ENCODE measurements at regions not wholly inside any gene's neighbourhood (a gene's known extent, or its start where the extent isn't known, plus 50 kb on each side); places are given as distances from the start of the nearest gene placed in this dataset.

DNA sequence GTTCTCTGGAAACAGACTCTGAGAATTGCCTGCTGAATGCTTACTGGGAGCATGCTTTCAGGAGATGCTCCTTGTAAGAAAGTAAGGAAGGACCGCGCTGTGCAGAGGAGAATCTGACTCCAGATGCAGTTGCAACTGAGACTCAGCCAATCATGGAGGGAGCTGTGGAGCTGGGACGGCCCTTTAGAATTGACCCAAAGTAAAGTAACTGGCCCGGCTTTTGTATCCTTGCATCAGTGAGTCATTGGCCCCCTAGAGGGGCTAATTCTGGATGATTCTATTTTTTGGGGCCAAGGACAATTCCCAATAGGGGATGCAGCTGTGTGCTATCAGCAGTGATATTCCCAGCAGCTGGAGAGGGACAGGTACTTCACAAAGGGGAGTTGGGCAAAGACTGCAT is 170.4 kb downstream of the PTEN start:
- Histone ChIP-seq H2BK20ac (ENCODE audit: low read length) (no peak overlapping the region), H3K4ac (replicated peaks; ENCODE audit: insufficient read length, low read depth, low read length) (no peak overlapping the region), H3K4me1 (replicated peaks in 1 of 4; ENCODE audit: control insufficient read depth in 3 of 4, insufficient read depth in 4 of 4, low read length in 3 of 4) (peaks cover 0 to 5% (median 0%) of the 10 kb centered on the region in 4 experiments; a peak in 1 of 7 replicates), H3K36me3 (ENCODE audit: control insufficient read depth in 2 of 4, insufficient read depth in 4 of 4, low read length in 3 of 4) (no peaks in the 10 kb centered on the region), H3K79me2 (ENCODE audit: control insufficient read depth in 1 of 2, insufficient read depth in 2 of 2, low read length in 2 of 2) (no peaks in the 10 kb centered on the region; a peak in 1 of 4 replicates), H3K4me2 (ENCODE audit: insufficient read depth in 1 of 2, low read depth in 2 of 2, low read length in 2 of 2) (no peak overlapping the region), H2BK15ac (ENCODE audit: low read length) (no peak overlapping the region), H4K20me1 (replicated peaks in 1 of 2; ENCODE audit: control insufficient read depth in 1 of 2, insufficient read depth in 2 of 2, low read length in 2 of 2) (no peaks in the 10 kb centered on the region), H2BK120ac (replicated peaks; ENCODE audit: low read depth, low read length) (no peak overlapping the region), H2BK5ac (ENCODE audit: low read depth, low read length) (no peak overlapping the region), H4K5ac (ENCODE audit: insufficient read length, low read depth, low read length) (no peak overlapping the region), H3K27me3 (replicated peaks in 1 of 4; ENCODE audit: control insufficient read depth in 3 of 4, extremely low read depth in 1 of 4, insufficient read depth in 3 of 4, low read length in 3 of 4) (no peaks in the 10 kb centered on the region), H3K23me2 (ENCODE audit: low read depth, low read length) (no peaks in the 10 kb centered on the region), H4K8ac (ENCODE audit: extremely low read depth, insufficient read depth, low read length) (no peak overlapping the region), H2AFZ (ENCODE audit: low read length) (no peak overlapping the region), H3K14ac (ENCODE audit: insufficient read length) (no peak overlapping the region), H3K23ac (ENCODE audit: insufficient read length) (no peak overlapping the region), H2BK12ac (ENCODE audit: low read depth, low read length) (no peak overlapping the region), H4K91ac (replicated peaks; ENCODE audit: insufficient read length, low read length) (no peak overlapping the region), H3K18ac (ENCODE audit: extremely low read depth, low read length) (no peak overlapping the region), H3K27ac (ENCODE audit: low read depth, low read length) (no peak overlapping the region), H3K4me3 (ENCODE audit: extremely low read depth in 1 of 4, insufficient read depth in 2 of 4, low read depth in 3 of 4, low read length in 4 of 4) (no peak overlapping the region), H3K56ac (replicated peaks; ENCODE audit: insufficient read length, low read depth, low read length) (no peak overlapping the region), H2AK5ac (ENCODE audit: low read depth, low read length) (no peak overlapping the region), H3K9me3 (ENCODE audit: insufficient read depth in 2 of 2, low read depth in 1 of 2, low read length in 1 of 2) (no peaks in the 10 kb centered on the region), H3K9ac (replicated peaks in 1 of 4; ENCODE audit: extremely low read depth in 1 of 4, low read depth in 3 of 4, low read length in 3 of 4) (no peak overlapping the region), H3K79me1 (ENCODE audit: low read depth, low read length) (no peaks in the 10 kb centered on the region)
- peak; percentile 70 for TF ChIP-seq JUND (IDR thresholded peaks at IDR 0.05; ENCODE audit: low read length)
- TF ChIP-seq, protein P1, sequence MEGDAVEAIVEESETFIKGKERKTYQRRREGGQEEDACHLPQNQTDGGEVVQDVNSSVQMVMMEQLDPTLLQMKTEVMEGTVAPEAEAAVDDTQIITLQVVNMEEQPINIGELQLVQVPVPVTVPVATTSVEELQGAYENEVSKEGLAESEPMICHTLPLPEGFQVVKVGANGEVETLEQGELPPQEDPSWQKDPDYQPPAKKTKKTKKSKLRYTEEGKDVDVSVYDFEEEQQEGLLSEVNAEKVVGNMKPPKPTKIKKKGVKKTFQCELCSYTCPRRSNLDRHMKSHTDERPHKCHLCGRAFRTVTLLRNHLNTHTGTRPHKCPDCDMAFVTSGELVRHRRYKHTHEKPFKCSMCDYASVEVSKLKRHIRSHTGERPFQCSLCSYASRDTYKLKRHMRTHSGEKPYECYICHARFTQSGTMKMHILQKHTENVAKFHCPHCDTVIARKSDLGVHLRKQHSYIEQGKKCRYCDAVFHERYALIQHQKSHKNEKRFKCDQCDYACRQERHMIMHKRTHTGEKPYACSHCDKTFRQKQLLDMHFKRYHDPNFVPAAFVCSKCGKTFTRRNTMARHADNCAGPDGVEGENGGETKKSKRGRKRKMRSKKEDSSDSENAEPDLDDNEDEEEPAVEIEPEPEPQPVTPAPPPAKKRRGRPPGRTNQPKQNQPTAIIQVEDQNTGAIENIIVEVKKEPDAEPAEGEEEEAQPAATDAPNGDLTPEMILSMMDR (IDR thresholded peaks at IDR 0.05; ENCODE audit: control extremely low read depth in 1 of 3, insufficient read depth in 1 of 3, low read depth in 1 of 3, low read length in 3 of 3): no peak
- no peak for FAIRE-seq
- CTCF ChIA-PET (ENCODE audit: partially characterized antibody): interaction anchor here (0.6 kb wide), 1 partner anchor 808 kb away, joined by 3 read pairs; no protein-coding TSS in a partner anchor
- 75% methylated on average over 4 of the region's 4 CpGs; no CpG with 5 or more reads in 1 of the 2 experiments for WGBS, 2 experiments (ENCODE audit: extremely low coverage in 1 of 2, insufficient coverage in 1 of 2, insufficient read length in 1 of 2, insufficient replicate concordance in 2 of 2, low coverage in 1 of 2, low lambda C conversion rate in 2 of 2, missing lambda C conversion rate in 1 of 2)
- POLR2A ChIA-PET (ENCODE audit: partially characterized antibody): interaction anchor here (0.7 kb wide), 1 partner anchor 172 kb away, joined by 4 read pairs; no protein-coding TSS in a partner anchor
- DNase-seq (ENCODE audit: low read depth in 1 of 2, low spot score in 2 of 2): peak in 1 of 2 experiments; percentile 51

All from H1 (cell line).